Left lung (tissue), 4 donors: ENCODE measurements at regions not wholly inside any gene's neighbourhood (a gene's known extent, or its start where the extent isn't known, plus 50 kb on each side); places are given as distances from the start of the nearest gene placed in this dataset.

Experiments used
- ATAC-seq: fragments of 200-7000 bp; cut with Tn5 transposase; one replicate; pipeline ENCODE4 v1.9.1; 2020; ENCODE audit warnings: moderate library complexity
- DNase-seq, 4 donors: peaks; one replicate each; pipeline ENCODE4 v3.0.0-alpha.2; 2013 to 2020
- H3K27ac ChIP-seq, 2 donors: fragments of 200-600 bp; sonication (generic) in 1 of 2; one replicate each; pipeline versions ENCODE4 v1.5.0 to v1.8.0; 2020 to 2021
- H3K27me3 ChIP-seq, 2 donors: fragments of 200-600 bp; sonication (generic) in 1 of 2; one replicate each; pipeline versions ENCODE4 v1.5.0 to v1.8.0; 2020 to 2021
- H3K36me3 ChIP-seq, 2 donors: fragments of 200-600 bp; sonication (generic) in 1 of 2; one replicate each; pipeline versions ENCODE4 v1.5.0 to v1.8.0; 2020 to 2021
- H3K4me1 ChIP-seq, 2 donors: fragments of 200-600 bp; one replicate each; pipeline ENCODE4 v1.8.0; 2021
- H3K4me3 ChIP-seq, 2 donors: fragments of 200-600 bp; sonication (generic) in 1 of 2; one replicate each; pipeline versions ENCODE4 v1.5.0 to v1.8.0; 2020 to 2021; ENCODE audit warnings: mild to moderate bottlenecking in 1 of 2
- H3K9me3 ChIP-seq, 2 donors: fragments of 200-600 bp; sonication (generic) in 1 of 2; one replicate each; pipeline versions ENCODE4 v1.5.0 to v1.8.0; 2020 to 2021
- CTCF ChIP-seq, 2 donors: fragments of 200-600 bp; sonication (generic) in 1 of 2; IDR thresholded peaks; one replicate each; pipeline versions ENCODE4 v1.5.0 to v1.8.0; 2021; ENCODE audit warnings: antibody characterized with exemption in 2 of 2
- intact Hi-C, 2 donors: fragments of 100-400 bp; cut with DNase I; formaldehyde crosslinking; loops; one replicate each; pipeline versions ENCODE4 v1.11.2 to v1.14.2; 2022
- donor health status: DM: no; HTN: yes; CAD: no.
- donor health status: DM: no; HTN: no; CAD: no.

GRCh38 chr4:108375434-108375833, 206.7 kb upstream of the LEF1 start:
- TF ChIP-seq CTCF (IDR thresholded peaks at IDR 0.05), result no peak
- Histone ChIP-seq H3K36me3 (no peaks in the 10 kb centered on the region), H3K27ac (no peak overlapping the region), H3K4me3 (no peak overlapping the region), H3K27me3 (peaks cover 0 to 11% of the 10 kb centered on the region in 2 donors), H3K4me1 (no peaks in the 10 kb centered on the region), H3K9me3 (no peaks in the 10 kb centered on the region)
- no peak for DNase-seq
- ATAC-seq, result no peak
- intact Hi-C loops, result no loop called here

GRCh38 chr4:108372681-108373080, 203.9 kb upstream of the LEF1 start:
- TF ChIP-seq CTCF (IDR thresholded peaks at IDR 0.05), result no peak
- no peak for DNase-seq
- no peaks in the 10 kb centered on the region for H3K4me1 ChIP-seq
- H3K9me3 ChIP-seq, result no peaks in the 10 kb centered on the region
- H3K4me3 ChIP-seq, result no peak overlapping the region
- no peaks in the 10 kb centered on the region for H3K36me3 ChIP-seq
- intact Hi-C loops, result no loop called here
- peaks cover 0 to 16% of the 10 kb centered on the region in 2 donors for H3K27me3 ChIP-seq
- no peak for ATAC-seq
- no peak overlapping the region for H3K27ac ChIP-seq

- DNase-seq (no peak), ATAC-seq (no peak)
- H3K4me1 ChIP-seq, result no peaks in the 10 kb centered on the region
- peaks cover 0 to 16% of the 10 kb centered on the region in 2 donors for H3K27me3 ChIP-seq
- no peaks in the 10 kb centered on the region for H3K36me3 ChIP-seq
- H3K4me3 ChIP-seq, result no peak overlapping the region
- no peaks in the 10 kb centered on the region for H3K9me3 ChIP-seq
- no peak for TF ChIP-seq CTCF (IDR thresholded peaks at IDR 0.05)
- intact Hi-C loops, result no loop called here
- H3K27ac ChIP-seq, result no peak overlapping the region
Observed at GRCh38 chr4:108371282-108371681, 202.6 kb upstream of the LEF1 start.

GRCh38 chr4:108370291-108371141, 201.8 kb upstream of the LEF1 start:
- ATAC-seq, result no peak
- intact Hi-C loops, result no loop called here
- no peak for DNase-seq
- Histone ChIP-seq H3K4me3 (no peak overlapping the region), H3K4me1 (no peaks in the 10 kb centered on the region), H3K9me3 (no peaks in the 10 kb centered on the region), H3K27ac (no peak overlapping the region), H3K36me3 (no peaks in the 10 kb centered on the region), H3K27me3 (peaks cover 0 to 16% of the 10 kb centered on the region in 2 donors)
- TF ChIP-seq CTCF (IDR thresholded peaks at IDR 0.05), result no peak

GRCh38 chr4:108369035-108369655, 200.4 kb upstream of the LEF1 start:
- Histone ChIP-seq H3K27ac (no peak overlapping the region), H3K36me3 (no peaks in the 10 kb centered on the region), H3K4me1 (no peaks in the 10 kb centered on the region), H3K9me3 (no peaks in the 10 kb centered on the region), H3K27me3 (peaks cover 0 to 16% of the 10 kb centered on the region in 2 donors), H3K4me3 (no peak overlapping the region)
- TF ChIP-seq CTCF (IDR thresholded peaks at IDR 0.05), result no peak
- no peak for DNase-seq
- ATAC-seq, result no peak
- intact Hi-C loops, result no loop called here
